KOPT-K1 (cell line): ENCODE measurements at regions not wholly inside any gene's neighbourhood (a gene's known extent, or its start where the extent isn't known, plus 50 kb on each side); places are given as distances from the start of the nearest gene placed in this dataset.

ENCODE experiments used
- H3K27ac ChIP-seq: fragments of 200-600 bp; sonication (generic); 2 replicates; pipeline ENCODE4 v1.5.1; 2016; ENCODE audit warnings: antibody characterized with exemption, mild to moderate bottlenecking, low read depth, low read length; ENCODE audit not compliant: poor library complexity, severe bottlenecking
- H3K36me3 ChIP-seq: fragments of 200-600 bp; sonication (generic); 2 replicates; pipeline ENCODE4 v1.5.1; 2017; ENCODE audit warnings: antibody characterized with exemption, mild to moderate bottlenecking, low read length, moderate library complexity; ENCODE audit not compliant: insufficient read depth
- H3K9me3 ChIP-seq: fragments of 200-600 bp; sonication (generic); 2 replicates; pipeline ENCODE4 v1.5.1; 2017; ENCODE audit warnings: antibody characterized with exemption, low read length, mild to moderate bottlenecking; ENCODE audit not compliant: insufficient read depth, poor library complexity, severe bottlenecking

DNA sequence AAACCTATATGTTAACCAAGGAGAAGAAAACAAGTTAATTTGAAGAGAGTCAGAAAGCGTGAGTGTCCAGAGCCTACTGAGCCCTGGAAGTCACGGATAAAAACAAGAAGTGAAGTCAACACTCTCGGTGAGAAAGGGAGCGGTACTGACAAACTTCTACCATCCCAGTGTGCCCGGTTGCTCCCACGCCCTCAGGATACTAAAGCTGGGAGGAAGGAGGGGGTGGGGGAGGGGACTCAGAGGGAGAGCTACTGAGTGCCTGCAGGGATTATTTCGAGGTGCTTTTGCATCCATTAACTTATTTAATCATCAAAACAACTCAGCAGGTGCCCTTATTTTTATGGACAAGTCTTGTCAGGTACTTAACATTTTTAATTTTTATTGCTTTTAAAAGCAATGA lies 166.2 kb downstream of the ZIC5 start:
- Histone ChIP-seq H3K9me3 (no peaks in the 10 kb centered on the region), H3K27ac (no peak overlapping the region), H3K36me3 (no peaks in the 10 kb centered on the region)

GRCh38 chr13:99803141-99803540 lies 168.4 kb downstream of the ZIC5 start:
- Histone ChIP-seq H3K9me3 (no peaks in the 10 kb centered on the region), H3K36me3 (no peaks in the 10 kb centered on the region), H3K27ac (no peak overlapping the region)

GRCh38 chr13:99802416-99802815 lies 169.2 kb downstream of the ZIC5 start:
- Histone ChIP-seq H3K36me3 (no peaks in the 10 kb centered on the region), H3K27ac (no peak overlapping the region), H3K9me3 (no peaks in the 10 kb centered on the region)

DNA sequence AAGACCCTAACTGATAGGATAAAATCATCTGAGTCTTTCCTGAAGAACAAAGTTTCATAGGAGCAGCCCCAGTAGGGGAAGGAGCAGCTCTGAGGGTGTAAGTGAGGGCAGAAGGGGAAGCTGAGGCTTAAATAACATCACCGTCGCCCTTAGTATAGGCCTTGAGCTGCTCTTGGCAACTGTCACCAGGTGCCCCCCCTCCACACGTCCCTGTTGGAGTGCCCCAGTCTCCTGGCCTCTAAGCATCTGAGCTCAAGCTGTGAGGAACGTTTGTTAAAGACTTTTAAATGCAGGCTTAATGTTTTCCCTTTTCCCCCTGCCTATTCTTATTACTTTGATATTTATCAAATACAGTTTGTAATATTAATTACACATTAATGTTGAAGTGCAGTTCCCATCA lies 170.6 kb downstream of the ZIC5 start:
- no peaks in the 10 kb centered on the region for H3K9me3 ChIP-seq
- H3K36me3 ChIP-seq, result no peaks in the 10 kb centered on the region
- no peak overlapping the region for H3K27ac ChIP-seq

- Histone ChIP-seq H3K36me3 (no peaks in the 10 kb centered on the region), H3K9me3 (no peaks in the 10 kb centered on the region), H3K27ac (no peak overlapping the region)
Measured at GRCh38 chr13:99800011-99800410, 171.6 kb downstream of the ZIC5 start.

GRCh38 chr13:99798756-99799155 lies 172.8 kb downstream of the ZIC5 start:
- Histone ChIP-seq H3K27ac (no peak overlapping the region), H3K9me3 (no peaks in the 10 kb centered on the region), H3K36me3 (no peaks in the 10 kb centered on the region)

GRCh38 chr13:99797691-99798090 lies 173.9 kb downstream of the ZIC5 start:
- Histone ChIP-seq H3K27ac (no peak overlapping the region), H3K9me3 (no peaks in the 10 kb centered on the region)

GRCh38 chr13:99796175-99796819 lies 175.3 kb downstream of the ZIC5 start:
- H3K36me3 ChIP-seq, result no peaks in the 10 kb centered on the region
- no peak overlapping the region for H3K27ac ChIP-seq
- no peaks in the 10 kb centered on the region for H3K9me3 ChIP-seq

More at GRCh38 chr13:99797691-99798090, 173.9 kb downstream of the ZIC5 start:
- H3K36me3 ChIP-seq, result no peaks in the 10 kb centered on the region

DNA sequence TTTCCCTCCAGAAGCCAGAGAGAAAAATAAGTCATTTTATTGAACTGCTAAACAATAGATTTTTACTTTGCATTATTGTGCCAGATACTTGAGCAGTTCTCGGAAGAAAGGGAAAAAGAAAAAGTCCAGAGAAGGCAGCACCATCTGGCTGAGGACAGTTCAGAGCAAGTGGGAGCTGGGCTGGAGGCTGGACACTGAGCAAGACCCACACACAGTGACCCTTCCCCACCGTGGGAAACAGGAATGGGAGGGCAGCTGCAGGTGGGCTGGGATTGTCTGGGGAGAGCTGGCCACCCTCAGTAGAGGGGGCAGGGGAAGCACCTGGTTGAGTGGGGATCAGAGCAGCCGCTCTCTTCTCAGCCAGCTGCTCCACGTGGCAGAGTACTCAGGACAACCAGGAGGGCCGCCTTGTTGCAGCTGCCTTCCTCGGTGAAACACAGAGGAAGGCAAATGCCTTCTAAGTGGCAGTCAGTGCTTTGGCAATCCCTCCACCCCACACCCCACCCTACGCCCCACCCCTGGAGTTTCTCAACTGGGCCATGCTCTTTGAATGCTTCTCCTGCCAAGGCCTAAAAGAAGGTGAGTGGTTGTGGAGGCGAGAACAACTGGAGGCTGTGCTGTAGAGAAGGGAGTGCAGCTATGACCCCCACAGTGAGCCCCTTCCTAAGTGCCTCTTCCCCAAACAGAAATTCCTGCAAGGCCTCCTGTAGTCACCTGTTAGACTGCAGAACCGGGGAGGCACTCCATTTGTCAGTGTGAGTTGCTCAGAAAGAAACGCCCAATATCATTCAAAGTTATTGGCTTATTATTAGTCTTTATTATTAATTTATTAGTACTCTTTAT lies 179.3 kb downstream of the ZIC5 start:
- no peaks in the 10 kb centered on the region for H3K36me3 ChIP-seq
- H3K9me3 ChIP-seq, result no peaks in the 10 kb centered on the region
- H3K27ac ChIP-seq, result no peak overlapping the region

GRCh38 chr13:99782669-99783068 lies 188.9 kb downstream of the ZIC5 start:
- Histone ChIP-seq H3K27ac (no peak overlapping the region), H3K9me3 (peaks cover 12% of the 10 kb centered on the region), H3K36me3 (no peaks in the 10 kb centered on the region)

DNA sequence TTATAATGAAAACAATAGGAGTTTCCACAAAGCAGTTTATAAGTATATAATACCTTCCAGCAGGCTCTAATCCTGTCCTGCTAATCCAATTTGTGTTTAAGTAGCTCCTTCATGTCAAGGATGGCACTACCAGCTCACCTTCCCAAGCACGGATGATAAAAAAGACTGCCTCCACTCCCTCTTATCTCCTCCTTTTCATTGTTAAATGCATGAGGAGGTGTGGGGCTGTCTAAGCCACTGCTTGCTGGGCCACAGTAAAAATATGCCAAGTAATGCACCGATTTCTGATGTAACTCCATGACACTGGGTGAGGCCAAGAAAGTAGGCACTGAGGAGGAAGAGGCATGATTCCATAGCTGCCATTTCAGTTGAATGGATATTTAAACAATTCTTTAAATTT lies 193.1 kb downstream of the ZIC5 start:
- Histone ChIP-seq H3K36me3 (no peaks in the 10 kb centered on the region), H3K27ac (no peak overlapping the region), H3K9me3 (peaks cover 12% of the 10 kb centered on the region)

DNA sequence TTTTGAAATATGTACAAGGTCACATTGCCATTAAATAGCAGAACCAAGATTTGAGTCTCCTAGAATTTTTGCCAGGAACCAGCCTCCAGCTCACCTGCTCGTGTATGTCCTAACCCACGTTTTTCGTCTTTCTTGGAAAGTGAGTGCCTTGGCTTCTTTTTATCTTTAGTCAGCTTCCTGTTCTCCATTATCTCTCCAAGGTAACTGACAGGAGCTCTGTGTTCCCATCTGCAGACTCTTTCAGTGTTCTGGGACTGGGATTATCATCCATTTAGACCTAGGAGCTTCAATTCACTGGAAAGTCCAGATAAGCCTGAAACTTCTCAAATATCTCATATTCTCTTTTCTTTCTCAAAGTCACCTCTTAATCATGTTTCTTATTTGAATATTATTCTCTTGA lies 193.7 kb downstream of the ZIC5 start:
- Histone ChIP-seq H3K36me3 (no peaks in the 10 kb centered on the region), H3K9me3 (peaks cover 10% of the 10 kb centered on the region), H3K27ac (no peak overlapping the region)

DNA sequence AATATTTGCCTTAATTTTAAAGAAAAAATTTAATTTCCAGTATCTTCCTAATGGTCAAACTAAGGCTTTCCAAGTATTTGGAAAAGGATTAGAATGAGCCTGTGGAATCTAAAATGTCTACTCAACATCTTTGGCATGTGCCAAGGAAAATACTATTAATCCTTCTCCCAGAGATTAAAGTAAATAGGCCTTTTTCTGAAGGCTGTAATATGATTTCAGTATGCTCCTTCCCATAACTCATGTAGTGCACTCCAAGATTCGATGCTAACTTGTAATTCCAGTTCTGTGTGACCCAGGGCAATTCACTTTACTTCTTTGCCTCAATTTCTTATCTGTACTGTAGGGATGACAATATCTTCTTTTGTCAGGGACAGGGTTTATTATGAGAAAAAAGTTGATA lies 196.9 kb downstream of the ZIC5 start:
- Histone ChIP-seq H3K9me3 (no peaks in the 10 kb centered on the region), H3K36me3 (no peaks in the 10 kb centered on the region), H3K27ac (no peak overlapping the region)

- Histone ChIP-seq H3K36me3 (no peaks in the 10 kb centered on the region), H3K27ac (no peak overlapping the region), H3K9me3 (peaks cover 32% of the 10 kb centered on the region)
Measured at GRCh38 chr13:99768986-99769385, 202.6 kb downstream of the ZIC5 start.

GRCh38 chr13:99766641-99767045 lies 204.9 kb downstream of the ZIC5 start:
- Histone ChIP-seq H3K27ac (no peak overlapping the region), H3K36me3 (no peaks in the 10 kb centered on the region), H3K9me3 (peaks cover 32% of the 10 kb centered on the region)

- Histone ChIP-seq H3K9me3 (peaks cover 32% of the 10 kb centered on the region), H3K27ac (no peak overlapping the region), H3K36me3 (no peaks in the 10 kb centered on the region)
Measured at GRCh38 chr13:99765869-99766268, 205.7 kb downstream of the ZIC5 start.
